Large intestine (tissue), 3 donors: ENCODE measurements at regions not wholly inside any gene's neighbourhood (a gene's known extent, or its start where the extent isn't known, plus 50 kb on each side); places are given as distances from the start of the nearest gene placed in this dataset.

Experiments used
- DNase-seq, 2 donors: peaks; one replicate each; pipeline versions ENCODE4 v3.0.0 to v3.0.0-alpha.2; 2013
- H3K27ac ChIP-seq: one replicate; pipeline ENCODE4 v1.5.1; 2013; ENCODE audit warnings: low read length
- H3K27me3 ChIP-seq: 2 replicates; pipeline ENCODE4 v1.6.1; 2013; ENCODE audit warnings: low read length; ENCODE audit not compliant: control insufficient read depth, insufficient read depth
- H3K36me3 ChIP-seq: 2 replicates; pipeline ENCODE4 v1.6.1; 2013; ENCODE audit warnings: low read length; ENCODE audit not compliant: control insufficient read depth, insufficient read depth
- H3K4me1 ChIP-seq: one replicate; pipeline ENCODE4 v1.6.1; 2013; ENCODE audit warnings: low read length; ENCODE audit not compliant: control insufficient read depth, insufficient read depth
- H3K4me3 ChIP-seq: one replicate; pipeline ENCODE4 v1.5.1; 2013; ENCODE audit warnings: low read length
- H3K9me3 ChIP-seq: one replicate; pipeline ENCODE4 v1.6.1; 2013; ENCODE audit warnings: mild to moderate bottlenecking, low read depth, low read length, moderate library complexity; ENCODE audit not compliant: control insufficient read depth
- WGBS: methylation state at CpG from one replicate; pipeline ENCODE4 v1.1.5; 2013; ENCODE audit warnings: low lambda C conversion rate; ENCODE audit not compliant: insufficient coverage; 5-methylcytosine and 5-hydroxymethylcytosine counted together

GRCh38 chr1:239672256-239672655 is 285.9 kb downstream of the CHRM3 start:
- H3K4me3 ChIP-seq, result no peak overlapping the region
- WGBS, result 100% methylated on average over 1 of the region's 1 CpG
- H3K36me3 ChIP-seq, result no peaks in the 10 kb centered on the region
- H3K27me3 ChIP-seq, result no peaks in the 10 kb centered on the region
- no peak for DNase-seq
- H3K27ac ChIP-seq, result no peak overlapping the region
- no peaks in the 10 kb centered on the region for H3K4me1 ChIP-seq
- H3K9me3 ChIP-seq, result no peaks in the 10 kb centered on the region

GRCh38 chr1:239675735-239676134 is 289.4 kb downstream of the CHRM3 start:
- 82% methylated on average over 2 of the region's 2 CpGs for WGBS
- no peak overlapping the region for H3K27ac ChIP-seq
- no peaks in the 10 kb centered on the region for H3K36me3 ChIP-seq
- no peaks in the 10 kb centered on the region for H3K9me3 ChIP-seq
- H3K27me3 ChIP-seq, result no peaks in the 10 kb centered on the region
- H3K4me3 ChIP-seq, result no peak overlapping the region
- DNase-seq, result no peak
- H3K4me1 ChIP-seq, result no peaks in the 10 kb centered on the region

GRCh38 chr1:239676522-239677273 is 290.3 kb downstream of the CHRM3 start:
- Histone ChIP-seq H3K27ac (no peak overlapping the region), H3K4me3 (no peak overlapping the region), H3K9me3 (no peaks in the 10 kb centered on the region), H3K4me1 (no peaks in the 10 kb centered on the region), H3K27me3 (no peaks in the 10 kb centered on the region), H3K36me3 (no peaks in the 10 kb centered on the region)
- DNase-seq, result no peak
- WGBS, result 84% methylated on average over 3 of the region's 4 CpGs

- no peaks in the 10 kb centered on the region for H3K9me3 ChIP-seq
- WGBS, result no CpG with 5 or more reads among the region's 3 CpGs
- no peaks in the 10 kb centered on the region for H3K36me3 ChIP-seq
Observed at GRCh38 chr1:239677362-239677761, 291.0 kb downstream of the CHRM3 start.

GRCh38 chr1:239678181-239678580 is 291.8 kb downstream of the CHRM3 start:
- DNase-seq, result no peak
- Histone ChIP-seq H3K36me3 (no peaks in the 10 kb centered on the region), H3K4me3 (no peak overlapping the region), H3K4me1 (peaks cover under 1% of the 10 kb centered on the region), H3K27me3 (no peaks in the 10 kb centered on the region), H3K27ac (no peak overlapping the region), H3K9me3 (no peaks in the 10 kb centered on the region)
- WGBS, result 100% methylated on average over 1 of the region's 2 CpGs

More at GRCh38 chr1:239677362-239677761, 291.0 kb downstream of the CHRM3 start:
- H3K4me3 ChIP-seq, result no peak overlapping the region
- H3K4me1 ChIP-seq, result no peaks in the 10 kb centered on the region
- no peaks in the 10 kb centered on the region for H3K27me3 ChIP-seq
- no peak overlapping the region for H3K27ac ChIP-seq
- DNase-seq, result no peak

GRCh38 chr1:239682046-239682445 is 295.7 kb downstream of the CHRM3 start:
- H3K36me3 ChIP-seq, result no peaks in the 10 kb centered on the region
- 71% methylated on average over 1 of the region's 3 CpGs for whole genome bisulfite sequencing
- H3K9me3 ChIP-seq, result no peaks in the 10 kb centered on the region
- H3K27ac ChIP-seq, result no peak overlapping the region
- peak in 1 of 2 donors; percentile 10 for DNase-seq
- no peak overlapping the region for H3K4me3 ChIP-seq
- peaks cover 8% of the 10 kb centered on the region for H3K4me1 ChIP-seq
- no peaks in the 10 kb centered on the region for H3K27me3 ChIP-seq

GRCh38 chr1:239682960-239683359 is 296.6 kb downstream of the CHRM3 start:
- H3K27me3 ChIP-seq, result no peaks in the 10 kb centered on the region
- H3K36me3 ChIP-seq, result no peaks in the 10 kb centered on the region
- H3K27ac ChIP-seq, result no peak overlapping the region
- H3K9me3 ChIP-seq, result no peaks in the 10 kb centered on the region
- H3K4me1 ChIP-seq, result peaks cover 10% of the 10 kb centered on the region
- no peak for DNase-seq
- no CpG with 5 or more reads among the region's 2 CpGs for WGBS
- no peak overlapping the region for H3K4me3 ChIP-seq

- no peaks in the 10 kb centered on the region for H3K9me3 ChIP-seq
- H3K4me3 ChIP-seq, result no peak overlapping the region
- H3K4me1 ChIP-seq, result peaks cover 10% of the 10 kb centered on the region
- DNase-seq, result peak; percentile 40 to 84
- peak overlapping the region; percentile 57 for H3K27ac ChIP-seq
- WGBS, result 29% methylated on average over 2 of the region's 2 CpGs
- H3K36me3 ChIP-seq, result no peaks in the 10 kb centered on the region
- no peaks in the 10 kb centered on the region for H3K27me3 ChIP-seq
Observed at GRCh38 chr1:239686386-239686785, 300.0 kb downstream of the CHRM3 start.

GRCh38 chr1:239696317-239696716 is 309.9 kb downstream of the CHRM3 start:
- peak overlapping the region; percentile 19 for H3K27ac ChIP-seq
- H3K9me3 ChIP-seq, result peaks cover 4% of the 10 kb centered on the region
- WGBS, result 60% methylated on average over 1 of the region's 2 CpGs
- DNase-seq, result peak; percentile 19 to 70
- no peak overlapping the region for H3K4me3 ChIP-seq
- H3K27me3 ChIP-seq, result no peaks in the 10 kb centered on the region
- peaks cover 6% of the 10 kb centered on the region for H3K4me1 ChIP-seq
- H3K36me3 ChIP-seq, result no peaks in the 10 kb centered on the region

GRCh38 chr1:239700667-239701066 is 314.3 kb downstream of the CHRM3 start:
- DNase-seq, result no peak
- Histone ChIP-seq H3K4me1 (peaks cover 5% of the 10 kb centered on the region), H3K36me3 (no peaks in the 10 kb centered on the region), H3K9me3 (peaks cover 4% of the 10 kb centered on the region), H3K4me3 (no peak overlapping the region), H3K27ac (no peak overlapping the region), H3K27me3 (no peaks in the 10 kb centered on the region)
- WGBS, result 71% methylated on average over 3 of the region's 6 CpGs

GRCh38 chr1:239703075-239703474 is 316.7 kb downstream of the CHRM3 start:
- no peak for DNase-seq
- Histone ChIP-seq H3K9me3 (no peaks in the 10 kb centered on the region), H3K36me3 (no peaks in the 10 kb centered on the region), H3K27ac (no peak overlapping the region), H3K4me1 (no peaks in the 10 kb centered on the region), H3K4me3 (no peak overlapping the region), H3K27me3 (no peaks in the 10 kb centered on the region)
- 100% methylated on average over 1 of the region's 2 CpGs for WGBS
